AG10803 (cell line): ENCODE measurements at regions not wholly inside any gene's neighbourhood (a gene's known extent, or its start where the extent isn't known, plus 50 kb on each side); places are given as distances from the start of the nearest gene placed in this dataset.

Source experiments
- DNase-seq: peaks from one replicate; pipeline ENCODE4 v3.0.0; 2010; ENCODE audit warnings: low read depth
- H3K4me3 ChIP-seq: 2 replicates; pipeline ENCODE4 v1.5.1; 2011; ENCODE audit warnings: mild to moderate bottlenecking, low read length, control low read depth
- CTCF ChIP-seq: conservative IDR thresholded peaks from 2 replicates; pipeline ENCODE4 v1.5.1; 2011; ENCODE audit warnings: mild to moderate bottlenecking, low read length, control low read depth, inconsistent platforms

DNA sequence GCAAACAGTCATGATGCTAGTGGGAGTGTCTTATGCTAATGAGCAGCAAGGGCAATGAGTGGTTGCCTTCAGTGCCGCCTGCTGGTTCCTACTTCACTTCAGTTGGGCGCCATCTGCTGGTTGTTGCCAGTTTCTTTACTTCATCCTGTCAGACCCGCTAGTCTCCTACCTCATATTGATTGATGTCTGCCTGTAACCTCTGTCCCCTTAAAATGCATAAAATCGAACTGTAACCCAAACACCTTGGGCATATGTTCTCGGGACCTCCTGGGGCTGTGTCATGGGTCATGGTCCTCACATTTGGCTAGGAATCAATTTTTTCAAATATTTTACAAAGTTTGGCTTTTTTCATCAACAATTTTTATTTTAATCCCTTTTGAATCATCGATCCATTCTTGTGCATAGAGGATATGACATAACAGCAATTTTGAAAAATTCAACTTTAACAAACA, 62.8 kb upstream of the C7orf33 start:
- peak; percentile 76 for TF ChIP-seq CTCF
- H3K4me3 ChIP-seq, result no peak overlapping the region
- peak; percentile 82 for DNase-seq

DNA sequence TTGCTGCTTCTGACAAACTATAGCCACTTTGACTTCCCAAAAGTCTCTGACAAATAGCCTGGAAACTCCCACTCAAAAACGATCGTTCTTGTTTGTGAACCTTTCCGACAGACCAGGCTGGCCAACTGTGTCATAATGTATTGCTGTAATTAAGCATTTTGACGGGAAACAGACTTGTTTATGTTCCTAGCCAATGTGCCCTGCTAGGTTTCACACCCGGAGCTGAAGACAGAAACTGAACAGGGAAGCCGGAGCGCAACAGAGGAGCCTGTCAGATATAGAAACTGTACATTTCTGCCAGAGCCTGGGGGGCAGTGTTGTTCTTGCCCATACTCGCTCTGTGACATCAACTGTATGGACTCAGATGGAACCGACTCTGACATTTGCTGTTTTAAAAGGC, 55.3 kb upstream of the C7orf33 start:
- TF ChIP-seq CTCF, result no peak
- no peak overlapping the region for H3K4me3 ChIP-seq

GRCh38 chr7:148537435-148537834, 53.1 kb upstream of the C7orf33 start:
- no peak for DNase-seq
- TF ChIP-seq CTCF, result no peak
- H3K4me3 ChIP-seq, result no peak overlapping the region

More for the DNA sequence above, 55.3 kb upstream of the C7orf33 start:
- DNase-seq, result no peak

- no peak for TF ChIP-seq CTCF
- peak; percentile 62 for DNase-seq
- no peak overlapping the region for H3K4me3 ChIP-seq
These were observed 50.4 kb upstream of the C7orf33 start for GRCh38 chr7:148540041-148540738.
